IMR-90 (cell line): ENCODE measurements at regions not wholly inside any gene's neighbourhood (a gene's known extent, or its start where the extent isn't known, plus 50 kb on each side); places are given as distances from the start of the nearest gene placed in this dataset.

Experiments used
- ATAC-seq: fragments of 200-7000 bp; cut with Tn5 transposase; 2 replicates; pipeline ENCODE4 v1.9.1; 2020; ENCODE audit warnings: low read depth, mild to moderate bottlenecking, moderate library complexity
- BruUV-seq: library from RNA; stranded (reverse); fragments of 400-500 nt; replicated peaks from 2 replicates; lab custom pipeline; 2021; lab: Mats Ljungman, UMichigan
- CTCF ChIA-PET: fragments of 300-600 bp; formaldehyde crosslinking; extraction: SDS; loops from one replicate; lab custom pipeline; 2021; ENCODE audit warnings: antibody characterized with exemption; lab: Yijun Ruan, JAX
- POLR2A ChIA-PET: fragments of 300-600 bp; sonication (Branson Sonifier 250); formaldehyde crosslinking; loops from one replicate; lab custom pipeline; 2022; ENCODE audit warnings: antibody characterized with exemption; ENCODE audit not compliant: unreplicated experiment; lab: Charles Lee
- DNase-seq: peaks from one replicate; pipeline ENCODE4 v3.0.0; 2013
- H2AFZ ChIP-seq: replicated peaks from 2 replicates; pipeline ENCODE3; 2013; ENCODE audit warnings: low read length, mild to moderate bottlenecking; ENCODE audit not compliant: poor library complexity
- H2AK5ac ChIP-seq: 2 replicates; pipeline ENCODE4 v1.6.1; 2013; ENCODE audit warnings: low read depth, low read length, inconsistent platforms
- H2AK9ac ChIP-seq: replicated peaks from 2 replicates; pipeline ENCODE3; 2013; ENCODE audit warnings: mild to moderate bottlenecking, low read depth, low read length, moderate library complexity; ENCODE audit not compliant: poor library complexity
- H2BK120ac ChIP-seq: 2 replicates; pipeline ENCODE4 v1.6.1; 2013; ENCODE audit warnings: low read depth, low read length, inconsistent platforms
- H2BK15ac ChIP-seq: 3 replicates; pipeline ENCODE4 v1.6.1; 2013; ENCODE audit warnings: low read depth, low read length, inconsistent platforms
- H2BK20ac ChIP-seq: 2 replicates; pipeline ENCODE4 v1.6.1; 2013; ENCODE audit warnings: low read depth, mild to moderate bottlenecking, inconsistent platforms, low read length, moderate library complexity
- H2BK5ac ChIP-seq: 2 replicates; pipeline ENCODE4 v1.6.1; 2013; ENCODE audit warnings: mild to moderate bottlenecking, low read depth, low read length, inconsistent platforms; ENCODE audit not compliant: poor library complexity, severe bottlenecking
- H3K14ac ChIP-seq: replicated peaks from 2 replicates; pipeline ENCODE4 v1.6.1; 2013; ENCODE audit warnings: low read depth, low read length, inconsistent platforms
- H3K18ac ChIP-seq: 2 replicates; pipeline ENCODE4 v1.6.1; 2013; ENCODE audit warnings: low read depth, low read length, control low read depth
- H3K23ac ChIP-seq: 2 replicates; pipeline ENCODE4 v1.6.1; 2013; ENCODE audit warnings: low read depth, low read length, inconsistent platforms
- H3K27ac ChIP-seq: 2 replicates; pipeline ENCODE4 v1.5.1; 2013; ENCODE audit warnings: mild to moderate bottlenecking, control low read depth, low read length; ENCODE audit not compliant: insufficient read depth
- H3K27me3 ChIP-seq: 2 replicates; pipeline ENCODE4 v1.6.1; 2013; ENCODE audit warnings: low read length; ENCODE audit not compliant: control insufficient read depth, insufficient read depth
- H3K36me3 ChIP-seq: 2 replicates; pipeline ENCODE4 v1.6.1; 2013; ENCODE audit warnings: low read length, mixed read lengths; ENCODE audit not compliant: control insufficient read depth, insufficient read depth
- H3K4ac ChIP-seq: 2 replicates; pipeline ENCODE4 v1.6.1; 2013; ENCODE audit warnings: low read depth, low read length, inconsistent platforms
- H3K4me1 ChIP-seq: 2 replicates; pipeline ENCODE4 v1.6.1; 2013; ENCODE audit warnings: low read length, mixed read lengths; ENCODE audit not compliant: control insufficient read depth, insufficient read depth
- H3K4me2 ChIP-seq: 2 replicates; pipeline ENCODE4 v1.6.1; 2013; ENCODE audit warnings: low read depth, mild to moderate bottlenecking, control low read depth, low read length, moderate library complexity
- H3K4me3 ChIP-seq: 2 replicates; pipeline ENCODE4 v1.5.1; 2013; ENCODE audit warnings: low read depth, mild to moderate bottlenecking, control low read depth, low read length, moderate library complexity; ENCODE audit not compliant: insufficient read depth
- H3K56ac ChIP-seq: 2 replicates; pipeline ENCODE4 v1.6.1; 2013; ENCODE audit warnings: low read length, inconsistent platforms; ENCODE audit not compliant: insufficient read depth; ENCODE audit errors: extremely low read depth
- H3K79me1 ChIP-seq, 2 experiments: 2 replicates each; pipeline ENCODE4 v1.6.1; 2013; ENCODE audit warnings: low read length in 2 of 2, inconsistent platforms in 1 of 2, low read depth in 1 of 2
- H3K9ac ChIP-seq: 2 replicates; pipeline ENCODE4 v1.6.1; 2013; ENCODE audit warnings: low read depth, low read length, control low read depth
- H3K9me1 ChIP-seq: 2 replicates; pipeline ENCODE4 v1.6.1; 2013; ENCODE audit warnings: low read length, inconsistent platforms; ENCODE audit not compliant: insufficient read depth
- H3K9me3 ChIP-seq: 2 replicates; pipeline ENCODE4 v1.6.1; 2013; ENCODE audit warnings: low read length; ENCODE audit not compliant: control insufficient read depth, insufficient read depth
- H4K20me1 ChIP-seq: 2 replicates; pipeline ENCODE4 v1.6.1; 2013; ENCODE audit warnings: low read length, inconsistent platforms; ENCODE audit not compliant: insufficient read depth
- H4K5ac ChIP-seq: 2 replicates; pipeline ENCODE4 v1.6.1; 2013; ENCODE audit warnings: mild to moderate bottlenecking, low read depth, low read length, control low read depth
- H4K8ac ChIP-seq, 2 experiments: 2 replicates each; pipeline ENCODE4 v1.6.1; 2013; ENCODE audit warnings: low read depth in 2 of 2, low read length in 2 of 2, control low read depth in 1 of 2, inconsistent platforms in 1 of 2
- H4K91ac ChIP-seq: 2 replicates; pipeline ENCODE4 v1.6.1; 2013; ENCODE audit warnings: low read depth, low read length, inconsistent platforms; ENCODE audit not compliant: insufficient read depth
- BHLHE40 ChIP-seq: fragments of 150-350 bp; IDR thresholded peaks from 2 replicates; pipeline ENCODE4 v1.6.1; 2016; ENCODE audit warnings: mild to moderate bottlenecking, low read depth, low read length
- CEBPB ChIP-seq: IDR thresholded peaks from 2 replicates; pipeline ENCODE4 v1.6.1; 2012; ENCODE audit warnings: low read depth, low read length, improper control_type of control experiment
- CHD1 ChIP-seq: IDR thresholded peaks from 2 replicates; pipeline ENCODE4 v1.6.1; 2012; ENCODE audit warnings: low read depth, low read length, improper control_type of control experiment
- CTCF ChIP-seq: conservative IDR thresholded peaks from 2 replicates; pipeline ENCODE4 v1.5.1; 2012; ENCODE audit warnings: mild to moderate bottlenecking, low read depth, low read length, improper control_type of control experiment
- ELK1 ChIP-seq: fragments of 150-350 bp; IDR thresholded peaks from 2 replicates; pipeline ENCODE4 v1.6.1; 2016; ENCODE audit warnings: low read depth, mild to moderate bottlenecking, low read length, moderate library complexity, borderline replicate concordance
- FOS ChIP-seq: fragments of 150-350 bp; IDR thresholded peaks from 2 replicates; pipeline ENCODE4 v1.6.1; 2016; ENCODE audit warnings: low read depth, low read length
- MAFK ChIP-seq: IDR thresholded peaks from 2 replicates; pipeline ENCODE4 v1.6.1; 2012; ENCODE audit warnings: low read depth, low read length, improper control_type of control experiment
- MAZ ChIP-seq: IDR thresholded peaks from 2 replicates; pipeline ENCODE4 v1.6.1; 2012; ENCODE audit warnings: low read depth, mild to moderate bottlenecking, low read length, improper control_type of control experiment, moderate library complexity, borderline replicate concordance
- MXI1 ChIP-seq: IDR thresholded peaks from 2 replicates; pipeline ENCODE4 v1.6.1; 2012; ENCODE audit warnings: low read depth, mild to moderate bottlenecking, low read length, moderate library complexity, borderline replicate concordance
- NFE2L2 ChIP-seq: fragments of 150-350 bp; IDR thresholded peaks from 2 replicates; pipeline ENCODE4 v1.6.1; 2016; ENCODE audit warnings: low read depth, mild to moderate bottlenecking, low read length
- RAD21 ChIP-seq: IDR thresholded peaks from 2 replicates; pipeline ENCODE4 v1.6.1; 2012; ENCODE audit warnings: low read length, improper control_type of control experiment
- RCOR1 ChIP-seq: IDR thresholded peaks from 2 replicates; pipeline ENCODE4 v1.6.1; 2012; ENCODE audit warnings: mild to moderate bottlenecking, low read length, improper control_type of control experiment; ENCODE audit not compliant: insufficient replicate concordance
- RFX5 ChIP-seq: IDR thresholded peaks from 2 replicates; pipeline ENCODE4 v1.8.0; 2012; ENCODE audit warnings: low read depth, mild to moderate bottlenecking, low read length, moderate library complexity
- SMC3 ChIP-seq: fragments of 150-350 bp; IDR thresholded peaks from 2 replicates; pipeline ENCODE4 v1.6.1; 2016; ENCODE audit warnings: low read depth, mild to moderate bottlenecking, antibody characterized with exemption, low read length, moderate library complexity
- USF2 ChIP-seq: fragments of 150-350 bp; IDR thresholded peaks from 2 replicates; pipeline ENCODE4 v1.6.1; 2017; ENCODE audit warnings: mild to moderate bottlenecking, antibody characterized with exemption, low read length, low read depth
- WGBS, 2 experiments: methylation state at CpG; one replicate each; pipeline versions ENCODE4 v1.1.5 to v1.1.7; 2013; ENCODE audit warnings: missing lambda C conversion rate in 2 of 2; ENCODE audit not compliant: insufficient read length in 1 of 2; ENCODE audit errors: extremely low coverage in 2 of 2; 5-methylcytosine and 5-hydroxymethylcytosine counted together
- dilution Hi-C: fragments of 300-500 bp; cut with HindIII; formaldehyde crosslinking; loops from one replicate; pipeline ENCODE4 v1.14.3; 2018; ENCODE audit warnings: low sequenced_read_pairs; ENCODE audit not compliant: unreplicated experiment
- in situ Hi-C: fragments of 300-500 bp; cut with MboI; formaldehyde crosslinking; loops from 3 replicates; pipeline ENCODE4 v1.14.3; 2019; ENCODE audit warnings: low sequenced_read_pairs, inconsistent platforms, mixed read lengths
- intact Hi-C: fragments of 100-400 bp; cut with micrococcal nuclease; formaldehyde crosslinking; loops from 2 replicates; pipeline ENCODE4 v1.10.0; 2022

GRCh38 chr2:136281281-136282114 is 163.5 kb upstream of the CXCR4 start:
- H2AFZ ChIP-seq, result no peak overlapping the region
- H2BK5ac ChIP-seq, result no peak overlapping the region
- no peak overlapping the region for H3K56ac ChIP-seq
- no peaks in the 10 kb centered on the region for H3K36me3 ChIP-seq
- H3K4me3 ChIP-seq, result no peak overlapping the region
- CTCF ChIA-PET, result no interaction called here
- H4K20me1 ChIP-seq, result no peaks in the 10 kb centered on the region
- dilution Hi-C loops, result no loop called here
- no peak overlapping the region for H4K5ac ChIP-seq
- H2BK120ac ChIP-seq, result no peak overlapping the region
- no peak overlapping the region for H2AK9ac ChIP-seq
- no peaks in the 10 kb centered on the region for H3K9me1 ChIP-seq
- H2AK5ac ChIP-seq, result no peak overlapping the region
- no peak overlapping the region for H3K9ac ChIP-seq
- WGBS, 2 experiments, result 66% methylated on average over 10 of the region's 17 CpGs; no CpG with 5 or more reads in 1 of the 2 experiments
- no TSS peak for BruUV-seq
- no peak overlapping the region for H3K14ac ChIP-seq
- no peak overlapping the region for H2BK20ac ChIP-seq
- no peaks in the 10 kb centered on the region for H3K27me3 ChIP-seq
- no peaks in the 10 kb centered on the region for H3K79me1 ChIP-seq
- H3K9me3 ChIP-seq, result no peaks in the 10 kb centered on the region
- DNase-seq, result no peak
- intact Hi-C loops, result no loop called here
- no peak overlapping the region for H3K4ac ChIP-seq
- no peak overlapping the region for H2BK15ac ChIP-seq
- no peak overlapping the region for H3K23ac ChIP-seq
- ATAC-seq, result no peak
- no peak overlapping the region for H3K27ac ChIP-seq
- H4K91ac ChIP-seq, result no peak overlapping the region
- no peak overlapping the region for H3K18ac ChIP-seq
- no peak for TF ChIP-seq RCOR1
- no peak for TF ChIP-seq USF2
- no peak for TF ChIP-seq ELK1
- no peak for TF ChIP-seq SMC3
- TF ChIP-seq MAFK, result no peak
- TF ChIP-seq FOS, result no peak
- TF ChIP-seq NFE2L2, result no peak
- TF ChIP-seq CTCF, result no peak
- no peak for TF ChIP-seq RAD21
- no peak for TF ChIP-seq RFX5
- TF ChIP-seq CHD1, result no peak
- TF ChIP-seq MXI1, result no peak
- TF ChIP-seq BHLHE40, result no peak
- TF ChIP-seq CEBPB, result no peak
- TF ChIP-seq MAZ, result no peak
- H3K4me2 ChIP-seq, result no peak overlapping the region
- H3K4me1 ChIP-seq, result no peaks in the 10 kb centered on the region
- in situ Hi-C loops, result no loop called here
- POLR2A ChIA-PET, result no interaction called here
- no peak overlapping the region for H4K8ac ChIP-seq
